Transverse colon (tissue), 4 donors: ENCODE measurements at regions not wholly inside any gene's neighbourhood (a gene's known extent, or its start where the extent isn't known, plus 50 kb on each side); places are given as distances from the start of the nearest gene placed in this dataset.

ENCODE experiments used
- DNase-seq: peaks from one replicate; pipeline ENCODE4 v3.0.0-alpha.2; 2019
- H3K27ac ChIP-seq, 4 donors: fragments of 200-600 bp; sonication (generic); 2 replicates each; pipeline ENCODE4 v1.5.1; 2016 to 2018; ENCODE audit warnings: inconsistent platforms in 4 of 4
- H3K27me3 ChIP-seq: fragments of 200-600 bp; sonication (generic); 2 replicates; pipeline ENCODE4 v1.5.1; 2017; ENCODE audit warnings: inconsistent platforms
- H3K36me3 ChIP-seq, 4 donors: fragments of 200-600 bp; sonication (generic); 2 replicates each; pipeline ENCODE4 v1.5.1; 2017 to 2019; ENCODE audit warnings: inconsistent platforms in 4 of 4
- H3K4me1 ChIP-seq, 4 donors: fragments of 200-600 bp; sonication (generic); 2 replicates each; pipeline ENCODE4 v1.5.1; 2017 to 2020; ENCODE audit warnings: inconsistent platforms in 4 of 4
- H3K4me3 ChIP-seq, 4 donors: fragments of 200-600 bp; sonication (generic); 1 replicate in 1 of 4; 2 replicates in 3 of 4; pipeline versions ENCODE4 v1.5.1 to v1.6.1; 2017 to 2019; ENCODE audit warnings: inconsistent platforms in 4 of 4
- H3K9me3 ChIP-seq, 2 donors: fragments of 200-600 bp; sonication (generic); 2 replicates each; pipeline ENCODE4 v1.5.1; 2017 to 2019; ENCODE audit warnings: inconsistent platforms in 2 of 2
- EP300 ChIP-seq: sonication (generic); formaldehyde crosslinking; IDR thresholded peaks from one replicate; pipeline ENCODE4 v1.6.1; 2017; ENCODE audit warnings: antibody characterized with exemption, low read depth
- POLR2A ChIP-seq: fragments of 450-650 bp; IDR thresholded peaks from one replicate; pipeline ENCODE4 v1.6.1; 2016; ENCODE audit warnings: antibody characterized with exemption, mild to moderate bottlenecking, moderate library complexity
- POLR2AphosphoS5 ChIP-seq, 3 donors: sonication (generic); formaldehyde crosslinking; IDR thresholded peaks; one replicate each; pipeline ENCODE4 v1.6.1; 2016; ENCODE audit warnings: antibody characterized with exemption in 3 of 3
- WGBS, 2 donors: methylation state at CpG; one replicate each; pipeline ENCODE4 v1.1.5; 2018; ENCODE audit warnings: low coverage in 1 of 2; 5-methylcytosine and 5-hydroxymethylcytosine counted together
- in situ Hi-C, 4 donors: fragments of 200-750 bp; cut with MboI; loops; one replicate each; pipeline versions ENCODE4 v1.15.0 to v1.15.1; 2017; ENCODE audit warnings: low sequenced_read_pairs in 3 of 4, low pct_ligation_motif_present in 1 of 4, low pct_unique_long_range_greater_than_20kb in 1 of 4
- intact Hi-C: fragments of 100-400 bp; cut with DNase I; formaldehyde crosslinking; loops from one replicate; pipeline ENCODE4 v1.15.1; 2023; ENCODE audit warnings: low total_unique reads
- TF ChIP-seq, protein P1 (sequence below), 5 experiments: fragments of 200-600 bp in 3 of 5; fragments of 450-650 bp in 2 of 5; sonication (generic) in 3 of 5; IDR thresholded peaks; 1 replicate in 2 of 5; 2 replicates in 3 of 5; pipeline ENCODE4 v1.5.1; 2016 to 2017; ENCODE audit warnings: antibody characterized with exemption in 5 of 5, inconsistent platforms in 3 of 5, mild to moderate bottlenecking in 2 of 5, moderate library complexity in 1 of 5

- TF ChIP-seq POLR2A (no peak), EP300 (no peak), POLR2AphosphoS5 (IDR thresholded peaks at IDR 0.05) (no peak)
- TF ChIP-seq, protein P1, sequence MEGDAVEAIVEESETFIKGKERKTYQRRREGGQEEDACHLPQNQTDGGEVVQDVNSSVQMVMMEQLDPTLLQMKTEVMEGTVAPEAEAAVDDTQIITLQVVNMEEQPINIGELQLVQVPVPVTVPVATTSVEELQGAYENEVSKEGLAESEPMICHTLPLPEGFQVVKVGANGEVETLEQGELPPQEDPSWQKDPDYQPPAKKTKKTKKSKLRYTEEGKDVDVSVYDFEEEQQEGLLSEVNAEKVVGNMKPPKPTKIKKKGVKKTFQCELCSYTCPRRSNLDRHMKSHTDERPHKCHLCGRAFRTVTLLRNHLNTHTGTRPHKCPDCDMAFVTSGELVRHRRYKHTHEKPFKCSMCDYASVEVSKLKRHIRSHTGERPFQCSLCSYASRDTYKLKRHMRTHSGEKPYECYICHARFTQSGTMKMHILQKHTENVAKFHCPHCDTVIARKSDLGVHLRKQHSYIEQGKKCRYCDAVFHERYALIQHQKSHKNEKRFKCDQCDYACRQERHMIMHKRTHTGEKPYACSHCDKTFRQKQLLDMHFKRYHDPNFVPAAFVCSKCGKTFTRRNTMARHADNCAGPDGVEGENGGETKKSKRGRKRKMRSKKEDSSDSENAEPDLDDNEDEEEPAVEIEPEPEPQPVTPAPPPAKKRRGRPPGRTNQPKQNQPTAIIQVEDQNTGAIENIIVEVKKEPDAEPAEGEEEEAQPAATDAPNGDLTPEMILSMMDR (IDR thresholded peaks at IDR 0.05): no peak
- H3K36me3 ChIP-seq: no peaks in the 10 kb centered on the region
- in situ Hi-C loops (no loop called here), intact Hi-C loops (no loop called here)
- H3K4me3 ChIP-seq: no peak overlapping the region
- DNase-seq: no peak
- H3K4me1 ChIP-seq: no peaks in the 10 kb centered on the region
- WGBS, 2 donors: 48 to 67% methylated on average over 2 of the region's 2 CpGs
- H3K9me3 ChIP-seq: no peaks in the 10 kb centered on the region
- H3K27ac ChIP-seq: no peak overlapping the region
- no peaks in the 10 kb centered on the region for H3K27me3 ChIP-seq
Measured at GRCh38 chrX:44032479-44032878, 59.3 kb upstream of the NDP start.

- H3K27ac ChIP-seq: no peak overlapping the region
- no peak for DNase-seq
- in situ Hi-C loops: no loop called here
- no peaks in the 10 kb centered on the region for H3K36me3 ChIP-seq
- TF ChIP-seq EP300: no peak
- TF ChIP-seq, protein P1 (IDR thresholded peaks at IDR 0.05): no peak
- no peak for TF ChIP-seq POLR2AphosphoS5 (IDR thresholded peaks at IDR 0.05)
- no peak for TF ChIP-seq POLR2A
- H3K4me1 ChIP-seq: no peaks in the 10 kb centered on the region
- no peaks in the 10 kb centered on the region for H3K27me3 ChIP-seq
- intact Hi-C loops: no loop called here
- H3K4me3 ChIP-seq: no peak overlapping the region
- no peaks in the 10 kb centered on the region for H3K9me3 ChIP-seq
- 48% methylated on average over 1 of the region's 1 CpG; no CpG with 5 or more reads in 1 of the 2 donors for WGBS, 2 donors
Measured at GRCh38 chrX:44025555-44025954, 52.4 kb upstream of the NDP start.
